GM12874 (cell line): ENCODE measurements at regions not wholly inside any gene's neighbourhood (a gene's known extent, or its start where the extent isn't known, plus 50 kb on each side); places are given as distances from the start of the nearest gene placed in this dataset.

ENCODE experiments used
- CTCF ChIP-seq: IDR thresholded peaks from 2 replicates; pipeline ENCODE4 v1.5.1; 2011; ENCODE audit warnings: low read depth, mild to moderate bottlenecking, control low read depth, low read length, moderate library complexity; ENCODE audit not compliant: insufficient read depth

- TF ChIP-seq CTCF, result no peak
These were observed 87.8 kb upstream of the NRIP1 start for GRCh38 chr21:15152591-15152990.

GRCh38 chr21:15159382-15160020, 94.7 kb upstream of the NRIP1 start:
- no peak for TF ChIP-seq CTCF

- TF ChIP-seq CTCF, result no peak
These were observed 95.3 kb upstream of the NRIP1 start for GRCh38 chr21:15160136-15160535.

- no peak for TF ChIP-seq CTCF
These were observed 98.1 kb upstream of the NRIP1 start for GRCh38 chr21:15162921-15163320.

GRCh38 chr21:15164273-15164672, 99.5 kb upstream of the NRIP1 start:
- no peak for TF ChIP-seq CTCF

GRCh38 chr21:15164678-15165303, 100.0 kb upstream of the NRIP1 start:
- TF ChIP-seq CTCF, result no peak

GRCh38 chr21:15170614-15171013, 105.8 kb upstream of the NRIP1 start:
- TF ChIP-seq CTCF, result no peak

GRCh38 chr21:15171546-15171945, 106.7 kb upstream of the NRIP1 start:
- no peak for TF ChIP-seq CTCF
